ENCODE measurements at regions not wholly inside any gene's neighbourhood (a gene's known extent, or its start where the extent isn't known, plus 50 kb on each side); places are given as distances from the start of the nearest gene placed in this dataset.

- no peaks in the 10 kb centered on the region for H3K27me3 ChIP-seq
- H3K27ac ChIP-seq, result no peak overlapping the region
- H3K4me3 ChIP-seq (ENCODE audit: low read depth in 1 of 2, low read length in 1 of 2), result no peak overlapping the region
- H3K4me1 ChIP-seq (ENCODE audit: control insufficient read depth in 1 of 2, insufficient read depth in 1 of 2, low read depth in 1 of 2, low read length in 1 of 2), result peaks cover under 1 to 3% of the 10 kb centered on the region in 2 experiments
- H3K9me3 ChIP-seq, result no peaks in the 10 kb centered on the region
- TF ChIP-seq CTCF (IDR thresholded peaks at IDR 0.05), result no peak
- no peaks in the 10 kb centered on the region for H3K36me3 ChIP-seq
These were observed 97.8 kb upstream of the KLF6 start for GRCh38 chr10:3882855-3883254.

GRCh38 chr10:3881622-3882021, 96.6 kb upstream of the KLF6 start:
- TF ChIP-seq CTCF (IDR thresholded peaks at IDR 0.05), result no peak
- Histone ChIP-seq H3K4me1 (ENCODE audit: control insufficient read depth in 1 of 2, insufficient read depth in 1 of 2, low read depth in 1 of 2, low read length in 1 of 2) (peaks cover 13 to 16% of the 10 kb centered on the region in 2 experiments), H3K36me3 (no peaks in the 10 kb centered on the region), H3K4me3 (ENCODE audit: low read depth in 1 of 2, low read length in 1 of 2) (no peak overlapping the region), H3K27me3 (no peaks in the 10 kb centered on the region), H3K9me3 (no peaks in the 10 kb centered on the region), H3K27ac (no peak overlapping the region)

- Histone ChIP-seq H3K36me3 (no peaks in the 10 kb centered on the region), H3K9me3 (no peaks in the 10 kb centered on the region), H3K27me3 (no peaks in the 10 kb centered on the region), H3K4me3 (ENCODE audit: low read depth in 1 of 2, low read length in 1 of 2) (no peak overlapping the region), H3K27ac (no peak overlapping the region), H3K4me1 (ENCODE audit: control insufficient read depth in 1 of 2, insufficient read depth in 1 of 2, low read depth in 1 of 2, low read length in 1 of 2) (peaks cover 38 to 41% of the 10 kb centered on the region in 2 experiments)
- TF ChIP-seq CTCF (IDR thresholded peaks at IDR 0.05), result no peak
These were observed 94.1 kb upstream of the KLF6 start for GRCh38 chr10:3879073-3879472.

- Histone ChIP-seq H3K36me3 (no peaks in the 10 kb centered on the region), H3K4me3 (ENCODE audit: low read depth in 1 of 2, low read length in 1 of 2) (peak overlapping the region in 1 of 2 experiments; percentile 1), H3K9me3 (no peaks in the 10 kb centered on the region), H3K4me1 (ENCODE audit: control insufficient read depth in 1 of 2, insufficient read depth in 1 of 2, low read depth in 1 of 2, low read length in 1 of 2) (peaks cover 53 to 56% of the 10 kb centered on the region in 2 experiments), H3K27ac (peak overlapping the region; percentile 73), H3K27me3 (no peaks in the 10 kb centered on the region)
- TF ChIP-seq CTCF (IDR thresholded peaks at IDR 0.05), result no peak
These were observed 92.4 kb upstream of the KLF6 start for GRCh38 chr10:3877211-3878000.

- Histone ChIP-seq H3K36me3 (no peaks in the 10 kb centered on the region), H3K9me3 (no peaks in the 10 kb centered on the region), H3K27ac (peak overlapping the region; percentile 79), H3K4me3 (ENCODE audit: low read depth in 1 of 2, low read length in 1 of 2) (peak overlapping the region in 1 of 2 experiments; percentile 1), H3K4me1 (ENCODE audit: control insufficient read depth in 1 of 2, insufficient read depth in 1 of 2, low read depth in 1 of 2, low read length in 1 of 2) (peaks cover 53 to 56% of the 10 kb centered on the region in 2 experiments), H3K27me3 (no peaks in the 10 kb centered on the region)
- TF ChIP-seq CTCF (IDR thresholded peaks at IDR 0.05), result no peak
These were observed 91.4 kb upstream of the KLF6 start for GRCh38 chr10:3876350-3876962.

All from neutrophil (primary cell).